ENCODE measurements at regions not wholly inside any gene's neighbourhood (a gene's known extent, or its start where the extent isn't known, plus 50 kb on each side); places are given as distances from the start of the nearest gene placed in this dataset.

DNA sequence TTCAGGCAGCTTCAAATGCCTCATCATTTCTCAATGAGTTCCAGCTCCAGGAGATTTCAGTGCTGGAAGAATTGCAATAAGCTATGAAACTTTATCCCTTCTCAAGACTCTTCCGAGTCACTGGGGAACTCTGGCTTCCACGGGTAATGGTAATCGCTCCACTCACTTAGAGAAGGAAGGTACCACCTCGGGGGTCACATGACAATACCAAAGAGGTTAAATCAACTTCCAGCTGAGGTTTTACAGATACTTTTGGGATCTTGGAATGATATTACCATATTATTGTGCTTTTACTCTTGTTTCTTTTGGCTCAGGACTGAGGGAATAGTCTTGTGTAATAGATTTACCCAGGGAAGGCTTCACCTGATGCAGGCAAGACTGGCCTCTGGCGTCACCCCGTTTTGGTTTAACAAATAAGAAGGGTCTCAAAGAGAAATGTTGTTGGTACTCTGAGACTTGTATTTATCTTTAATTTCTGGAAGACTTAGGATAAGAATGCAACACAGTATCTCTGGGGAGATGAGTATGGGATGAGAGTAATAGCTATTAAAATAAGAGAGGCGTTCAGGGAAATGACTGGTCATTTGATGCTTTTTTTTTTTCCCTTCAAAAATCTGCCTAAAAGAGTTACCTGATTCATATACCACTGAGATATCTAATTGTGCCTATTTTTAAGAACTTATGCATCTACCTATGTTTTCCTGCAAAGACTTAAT, 316.9 kb upstream of the ZEB2 start:
- Histone ChIP-seq H3K9me3 (ENCODE audit: low read depth, low read length) (no peaks in the 10 kb centered on the region), H3K27me3 (ENCODE audit: insufficient read depth, low read length) (no peaks in the 10 kb centered on the region), H3K4me3 (ENCODE audit: low read length) (no peak overlapping the region), H3K4me1 (ENCODE audit: insufficient read depth, low read length) (peaks cover 10% of the 10 kb centered on the region)

DNA sequence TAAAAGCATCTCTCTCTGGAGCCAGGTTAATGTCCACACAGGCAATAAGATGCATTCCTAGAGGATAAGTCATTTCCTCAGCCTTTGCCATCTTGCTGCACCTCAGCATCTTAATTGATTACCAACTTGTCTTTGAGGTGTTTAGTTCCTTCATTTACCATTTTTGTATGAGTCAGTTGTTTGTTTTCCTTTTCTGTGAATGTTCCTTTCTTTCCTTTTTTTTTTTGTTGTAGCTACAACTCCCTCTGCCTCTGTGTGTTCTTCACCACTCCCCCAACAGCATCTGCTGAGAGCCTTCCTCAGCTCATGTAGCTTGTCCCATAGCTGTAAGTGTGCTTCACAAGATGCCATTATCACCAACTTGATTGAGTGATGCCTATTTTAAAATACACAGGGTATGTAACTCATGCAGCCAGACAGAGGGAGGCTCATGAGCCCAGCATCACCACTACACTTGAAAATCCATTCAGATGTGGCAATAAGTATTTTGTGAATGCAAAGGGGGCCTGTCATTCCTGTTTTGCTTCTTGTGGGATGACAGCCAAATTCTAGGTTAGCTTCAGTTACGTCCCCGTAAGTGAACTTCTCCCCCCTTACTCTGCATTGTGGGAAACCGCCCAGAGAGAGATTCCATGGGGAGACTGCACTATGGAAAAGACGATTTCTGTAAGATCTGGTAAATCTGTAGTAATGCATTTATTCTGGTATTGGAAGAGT, 315.9 kb upstream of the ZEB2 start:
- peaks cover 11% of the 10 kb centered on the region for H3K4me1 ChIP-seq (ENCODE audit: insufficient read depth, low read length)
- H3K27me3 ChIP-seq (ENCODE audit: insufficient read depth, low read length), result no peaks in the 10 kb centered on the region
- no peaks in the 10 kb centered on the region for H3K9me3 ChIP-seq (ENCODE audit: low read depth, low read length)
- no peak overlapping the region for H3K4me3 ChIP-seq (ENCODE audit: low read length)

DNA sequence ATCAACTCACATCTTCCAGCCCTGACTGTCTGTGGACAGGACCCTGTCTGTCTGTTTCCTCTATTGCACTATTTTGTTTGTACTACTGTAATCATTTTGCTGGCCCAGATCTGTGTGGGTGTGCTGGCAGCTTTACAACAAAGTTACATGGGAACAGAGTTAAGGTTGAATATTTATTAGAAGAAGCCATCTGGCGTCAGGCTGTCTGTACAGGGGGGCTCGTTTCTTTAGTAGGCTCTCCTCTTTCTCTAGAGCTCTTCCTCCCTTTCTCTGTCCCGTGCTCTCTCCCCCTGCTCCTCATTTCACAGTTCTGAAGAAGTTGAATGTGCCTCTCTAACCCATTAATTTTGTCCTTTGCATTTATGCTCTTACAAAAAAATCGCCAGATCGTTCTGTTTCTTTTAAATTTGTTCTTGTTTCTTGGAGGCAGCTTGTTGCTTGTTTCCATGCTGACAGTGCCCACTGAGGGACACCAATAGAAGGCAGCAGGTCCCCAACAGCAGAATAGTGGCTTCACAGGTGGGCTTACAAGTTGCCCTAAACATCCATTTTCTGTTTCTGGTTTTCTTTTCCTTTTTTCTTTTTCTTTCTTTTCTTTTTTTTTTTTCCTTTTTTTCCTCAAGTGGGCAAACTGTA, 315.2 kb upstream of the ZEB2 start:
- no peak overlapping the region for H3K4me3 ChIP-seq (ENCODE audit: low read length)
- no peaks in the 10 kb centered on the region for H3K27me3 ChIP-seq (ENCODE audit: insufficient read depth, low read length)
- peaks cover 14% of the 10 kb centered on the region for H3K4me1 ChIP-seq (ENCODE audit: insufficient read depth, low read length)
- no peaks in the 10 kb centered on the region for H3K9me3 ChIP-seq (ENCODE audit: low read depth, low read length)

DNA sequence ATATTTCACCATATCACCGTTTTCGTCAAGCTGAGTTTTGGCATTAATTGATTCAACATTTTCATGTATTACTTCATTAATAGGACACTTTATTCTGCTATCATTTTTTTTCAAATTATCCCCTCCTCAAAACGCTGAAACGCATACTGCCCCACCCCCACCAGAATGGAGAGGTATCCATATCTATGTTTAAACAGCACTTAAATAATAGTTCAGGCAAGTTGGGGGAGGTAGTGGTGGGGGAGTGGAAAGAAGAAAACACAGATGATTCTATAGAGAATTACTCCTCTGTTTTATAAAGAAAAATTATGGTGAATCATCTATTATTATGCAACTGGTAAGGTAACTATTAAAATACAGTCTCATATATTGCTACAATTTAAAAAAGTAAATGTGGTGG, 314.4 kb upstream of the ZEB2 start:
- Histone ChIP-seq H3K4me1 (ENCODE audit: insufficient read depth, low read length) (peaks cover 14% of the 10 kb centered on the region), H3K4me3 (ENCODE audit: low read length) (no peak overlapping the region), H3K27me3 (ENCODE audit: insufficient read depth, low read length) (no peaks in the 10 kb centered on the region), H3K9me3 (ENCODE audit: low read depth, low read length) (no peaks in the 10 kb centered on the region)

DNA sequence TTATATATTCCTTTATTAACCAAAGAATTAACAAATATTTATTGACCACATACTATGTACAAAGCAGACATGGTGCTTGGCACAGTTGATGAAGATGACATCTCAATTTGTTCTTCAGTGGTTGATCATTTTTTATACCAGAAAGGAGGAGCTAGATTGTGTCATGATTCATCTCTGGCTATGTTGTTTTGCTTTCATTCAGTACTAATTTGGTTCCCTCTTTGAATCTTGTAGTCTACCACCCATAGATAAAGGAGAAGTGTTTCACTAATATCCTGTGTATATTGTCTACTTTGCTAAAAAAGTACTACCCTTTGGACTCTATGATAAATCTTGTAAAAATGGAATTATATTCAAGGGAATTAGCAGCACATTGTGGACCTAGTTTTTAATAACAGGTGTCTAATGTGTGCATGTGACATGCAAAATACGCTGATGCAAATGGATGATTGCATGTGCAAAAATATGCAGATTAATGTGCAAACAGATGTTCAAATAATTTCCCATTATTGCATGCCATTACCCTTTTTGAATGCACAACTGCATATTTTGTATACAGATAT, 313.2 kb upstream of the ZEB2 start:
- H3K27me3 ChIP-seq (ENCODE audit: insufficient read depth, low read length), result no peaks in the 10 kb centered on the region
- no peaks in the 10 kb centered on the region for H3K9me3 ChIP-seq (ENCODE audit: low read depth, low read length)
- H3K4me3 ChIP-seq (ENCODE audit: low read length), result no peak overlapping the region
- H3K4me1 ChIP-seq (ENCODE audit: insufficient read depth, low read length), result peaks cover 14% of the 10 kb centered on the region

DNA sequence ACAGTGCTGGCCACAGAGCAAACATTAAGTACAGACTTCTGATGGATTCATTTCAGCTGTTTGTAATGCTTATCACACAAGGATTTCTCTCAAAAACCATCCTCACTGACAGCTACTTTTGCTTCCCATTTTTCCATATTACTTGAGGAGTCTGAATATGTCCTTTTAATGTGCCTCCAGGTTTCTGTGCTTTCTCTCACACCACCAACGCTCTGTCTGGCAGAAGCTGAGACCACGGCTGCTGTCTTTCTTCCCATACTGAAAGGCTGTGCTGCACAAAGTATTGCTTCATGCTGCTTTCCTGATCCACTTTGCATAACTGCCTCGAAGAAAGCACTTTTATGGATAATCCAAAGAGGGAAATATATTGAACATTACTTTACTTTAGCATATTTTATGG, 312.1 kb upstream of the ZEB2 start:
- Histone ChIP-seq H3K27me3 (ENCODE audit: insufficient read depth, low read length) (no peaks in the 10 kb centered on the region), H3K4me1 (ENCODE audit: insufficient read depth, low read length) (peaks cover 14% of the 10 kb centered on the region), H3K9me3 (ENCODE audit: low read depth, low read length) (no peaks in the 10 kb centered on the region), H3K4me3 (ENCODE audit: low read length) (no peak overlapping the region)

DNA sequence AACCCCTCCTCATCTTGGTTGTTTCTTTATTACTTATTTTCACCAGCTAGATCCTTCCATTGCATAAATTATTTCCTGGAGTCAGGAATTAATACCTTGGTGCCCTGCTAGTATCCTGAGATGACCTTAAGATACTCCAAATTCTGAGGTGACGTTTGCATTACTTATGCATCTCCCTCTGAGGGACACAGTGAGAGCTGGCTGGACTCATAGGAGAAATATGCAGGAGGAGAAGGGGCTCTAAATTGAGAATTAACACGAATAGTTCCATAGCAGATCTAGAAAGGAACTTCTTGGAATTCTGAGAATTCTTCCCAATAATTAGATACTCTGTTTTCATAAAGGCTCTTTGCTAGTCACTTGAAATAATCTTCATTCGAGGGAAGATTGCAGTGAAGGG, 310.6 kb upstream of the ZEB2 start:
- no peaks in the 10 kb centered on the region for H3K9me3 ChIP-seq (ENCODE audit: low read depth, low read length)
- no peak overlapping the region for H3K4me3 ChIP-seq (ENCODE audit: low read length)
- no peaks in the 10 kb centered on the region for H3K27me3 ChIP-seq (ENCODE audit: insufficient read depth, low read length)
- peaks cover 22% of the 10 kb centered on the region for H3K4me1 ChIP-seq (ENCODE audit: insufficient read depth, low read length)

DNA sequence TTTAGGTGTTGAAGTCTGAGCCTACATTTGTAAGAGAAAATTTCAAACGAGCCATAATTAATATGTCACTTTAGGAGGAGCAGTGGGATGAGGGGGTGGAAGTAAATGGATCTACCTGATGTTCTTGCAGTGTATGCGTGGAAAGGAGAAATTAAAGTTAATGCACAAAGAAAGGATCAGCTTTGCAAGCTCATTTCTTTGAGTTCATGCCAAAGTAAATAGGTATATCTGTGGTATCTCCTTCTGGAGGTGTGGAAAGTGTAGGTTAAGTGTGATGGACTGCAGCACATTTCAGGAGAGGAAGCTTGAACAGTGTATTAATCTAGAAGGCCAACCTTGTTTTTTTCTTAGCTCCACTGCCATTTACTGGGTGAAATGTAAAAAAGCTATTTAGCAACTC, 307.5 kb upstream of the ZEB2 start:
- Histone ChIP-seq H3K9me3 (ENCODE audit: low read depth, low read length) (no peaks in the 10 kb centered on the region), H3K27me3 (ENCODE audit: insufficient read depth, low read length) (no peaks in the 10 kb centered on the region), H3K4me3 (ENCODE audit: low read length) (no peak overlapping the region), H3K4me1 (ENCODE audit: insufficient read depth, low read length) (peaks cover 26% of the 10 kb centered on the region)

DNA sequence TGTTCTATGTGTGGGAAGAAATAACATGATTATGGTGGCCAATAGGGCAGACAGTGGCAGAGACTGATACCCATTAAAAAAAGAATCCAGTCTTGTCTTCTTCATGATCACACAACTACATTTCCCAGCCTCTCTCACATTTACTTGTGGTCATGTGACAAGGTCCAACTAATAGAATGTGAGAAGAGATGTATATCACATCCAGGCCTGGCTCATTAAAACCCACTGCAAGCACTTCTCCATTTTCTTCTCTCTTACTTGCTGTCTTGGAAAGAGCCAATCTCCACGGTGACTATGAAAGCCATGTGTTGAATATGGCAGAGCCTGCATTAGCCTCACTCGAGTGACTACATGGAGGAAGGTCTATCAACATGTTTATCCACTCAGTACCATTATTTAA, 306.2 kb upstream of the ZEB2 start:
- H3K27me3 ChIP-seq (ENCODE audit: insufficient read depth, low read length), result no peaks in the 10 kb centered on the region
- H3K9me3 ChIP-seq (ENCODE audit: low read depth, low read length), result peaks cover 6% of the 10 kb centered on the region
- peaks cover 20% of the 10 kb centered on the region for H3K4me1 ChIP-seq (ENCODE audit: insufficient read depth, low read length)
- H3K4me3 ChIP-seq (ENCODE audit: low read length), result no peak overlapping the region

DNA sequence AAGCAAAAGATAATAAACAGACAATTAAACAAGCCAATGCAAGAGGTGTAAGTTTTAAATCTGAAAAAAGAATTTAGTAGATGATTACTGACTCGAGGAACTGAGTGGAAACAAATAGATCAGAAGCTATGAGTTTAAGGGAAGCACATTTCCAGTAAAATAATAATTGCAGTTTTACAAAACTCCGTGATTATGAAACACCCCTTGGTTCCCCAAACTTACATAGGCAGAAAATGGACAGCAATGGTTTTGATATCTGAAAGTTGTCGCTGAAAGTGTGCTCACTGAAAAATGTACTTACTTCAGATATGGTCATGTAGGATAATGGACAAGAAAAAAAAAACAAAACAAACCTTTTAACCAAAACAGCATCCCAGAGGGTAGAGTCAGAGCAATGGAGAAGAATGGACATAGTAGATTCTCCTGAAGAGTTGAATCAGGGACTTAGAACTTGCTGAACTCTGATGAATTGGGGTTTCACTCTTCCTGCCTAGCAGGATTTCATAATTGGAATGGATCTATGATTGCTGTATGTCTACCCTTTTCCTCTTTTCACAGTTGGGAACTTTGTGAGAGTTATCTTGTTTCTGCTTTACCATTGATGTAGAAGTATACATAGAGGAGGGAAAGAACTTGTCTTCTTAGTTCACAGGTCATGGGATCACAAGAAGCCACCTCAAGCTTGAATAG, 305.6 kb upstream of the ZEB2 start:
- H3K4me1 ChIP-seq (ENCODE audit: insufficient read depth, low read length), result peaks cover 19% of the 10 kb centered on the region

DNA sequence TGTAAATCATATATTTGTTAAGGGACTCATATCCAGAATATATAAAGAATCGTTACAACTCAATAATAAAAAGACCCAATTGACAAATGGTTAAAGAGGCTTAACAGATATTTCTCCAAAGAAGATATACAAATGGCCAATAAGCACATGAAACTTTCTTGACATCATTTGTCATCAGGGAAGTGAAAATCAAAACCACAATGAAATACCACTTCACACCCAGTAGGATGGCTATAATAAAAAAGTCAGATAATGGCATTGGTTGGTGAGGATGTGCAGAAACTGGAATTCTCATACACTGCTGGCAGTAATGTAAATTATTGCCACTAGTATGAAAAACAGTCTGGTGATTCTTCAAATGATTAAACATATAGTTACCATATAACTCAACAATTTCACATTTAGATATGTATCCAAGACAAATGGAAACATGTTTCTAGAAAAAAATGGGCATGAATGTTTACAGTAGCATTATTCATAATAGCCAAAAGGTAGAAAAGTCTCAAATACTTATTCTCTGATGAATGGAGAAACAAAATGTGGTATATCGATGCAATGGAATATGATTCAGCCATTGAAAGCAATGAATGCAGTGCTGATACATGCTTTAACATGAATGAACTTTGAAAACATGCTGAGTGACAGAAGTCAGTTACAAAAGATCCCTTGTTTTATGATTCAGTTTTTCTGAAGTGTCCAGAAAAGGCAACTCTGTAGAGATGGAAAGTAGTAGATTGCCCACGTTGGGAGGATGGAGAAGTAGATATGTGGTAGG, 304.6 kb upstream of the ZEB2 start:
- peaks cover 6% of the 10 kb centered on the region for H3K9me3 ChIP-seq (ENCODE audit: low read depth, low read length)
- no peaks in the 10 kb centered on the region for H3K27me3 ChIP-seq (ENCODE audit: insufficient read depth, low read length)
- H3K4me1 ChIP-seq (ENCODE audit: insufficient read depth, low read length), result peaks cover 17% of the 10 kb centered on the region
- no peak overlapping the region for H3K4me3 ChIP-seq (ENCODE audit: low read length)

More for the DNA sequence above, 305.6 kb upstream of the ZEB2 start:
- no peak overlapping the region for H3K4me3 ChIP-seq (ENCODE audit: low read length)
- no peaks in the 10 kb centered on the region for H3K27me3 ChIP-seq (ENCODE audit: insufficient read depth, low read length)
- H3K9me3 ChIP-seq (ENCODE audit: low read depth, low read length), result peaks cover 6% of the 10 kb centered on the region

DNA sequence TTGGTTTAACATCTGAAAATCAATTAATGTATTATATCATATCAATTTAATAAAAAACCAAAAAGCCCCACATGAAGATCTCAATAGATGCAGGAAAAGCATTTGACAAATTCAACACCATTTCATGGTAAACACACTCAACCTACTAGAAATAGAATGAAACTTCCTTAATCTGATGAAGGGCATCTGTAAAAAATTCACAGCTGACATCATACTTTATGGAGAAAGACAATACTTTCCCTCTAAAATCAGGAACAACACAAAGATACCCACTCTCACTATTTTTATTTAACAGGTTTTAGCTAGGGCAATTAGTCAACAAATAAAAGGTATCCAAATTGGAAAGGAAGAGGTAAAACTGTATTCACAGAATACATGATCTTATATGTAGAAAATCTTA, 303.0 kb upstream of the ZEB2 start:
- H3K4me1 ChIP-seq (ENCODE audit: insufficient read depth, low read length), result peaks cover 17% of the 10 kb centered on the region
- H3K27me3 ChIP-seq (ENCODE audit: insufficient read depth, low read length), result no peaks in the 10 kb centered on the region
- H3K9me3 ChIP-seq (ENCODE audit: low read depth, low read length), result peaks cover 6% of the 10 kb centered on the region
- H3K4me3 ChIP-seq (ENCODE audit: low read length), result no peak overlapping the region

DNA sequence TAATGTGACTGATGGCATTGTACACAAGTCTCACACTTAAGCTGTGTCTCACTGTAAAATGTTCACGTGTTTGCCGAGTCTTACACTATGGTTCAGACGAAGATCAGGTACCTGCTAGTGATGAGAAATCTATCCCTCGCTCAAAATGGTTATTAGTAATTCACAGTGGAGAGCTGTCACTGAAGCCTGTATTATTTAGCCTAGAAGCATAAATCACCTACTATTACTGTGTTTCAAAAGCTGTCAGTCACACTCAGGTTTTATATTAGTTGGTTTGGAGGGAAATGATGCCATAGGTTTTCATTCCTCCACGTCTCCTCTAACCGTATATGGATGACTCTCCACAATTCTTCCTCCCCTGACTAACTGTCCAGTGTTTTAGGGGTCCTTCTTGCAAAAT, 292.4 kb upstream of the ZEB2 start:
- no peak overlapping the region for H3K4me3 ChIP-seq (ENCODE audit: low read length)
- H3K27me3 ChIP-seq (ENCODE audit: insufficient read depth, low read length), result no peaks in the 10 kb centered on the region
- H3K9me3 ChIP-seq (ENCODE audit: low read depth, low read length), result no peaks in the 10 kb centered on the region
- H3K4me1 ChIP-seq (ENCODE audit: insufficient read depth, low read length), result no peaks in the 10 kb centered on the region

DNA sequence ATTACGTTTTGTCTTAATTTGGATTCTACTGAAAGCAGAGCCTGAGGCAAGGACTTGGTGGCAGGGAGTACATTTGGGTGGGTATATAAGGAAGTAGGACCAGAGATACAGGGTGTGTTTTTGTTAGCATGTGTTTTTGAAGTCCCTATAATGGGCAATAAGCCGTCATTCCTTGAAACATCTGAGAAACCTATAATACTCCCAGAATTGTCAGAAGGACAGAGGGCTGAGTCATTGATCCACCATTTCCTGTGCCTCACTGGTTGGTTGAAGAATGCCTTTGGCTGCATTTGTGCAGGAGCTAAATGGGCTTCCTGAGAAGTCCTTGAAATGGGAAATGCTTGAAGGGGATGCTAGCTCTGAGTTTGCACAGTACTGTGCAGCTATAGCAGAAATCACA, 281.8 kb upstream of the ZEB2 start:
- no peaks in the 10 kb centered on the region for H3K9me3 ChIP-seq (ENCODE audit: low read depth, low read length)
- no peaks in the 10 kb centered on the region for H3K27me3 ChIP-seq (ENCODE audit: insufficient read depth, low read length)
- H3K4me1 ChIP-seq (ENCODE audit: insufficient read depth, low read length), result no peaks in the 10 kb centered on the region
- H3K4me3 ChIP-seq (ENCODE audit: low read length), result no peak overlapping the region

All from mononuclear cell (primary cell).